ENCODE measurements at regions not wholly inside any gene's neighbourhood (a gene's known extent, or its start where the extent isn't known, plus 50 kb on each side); places are given as distances from the start of the nearest gene placed in this dataset.

GRCh38 chr6:102356170-102356569 lies 962.7 kb downstream of the GRIK2 start:
- TF ChIP-seq EZH2 (IDR thresholded peaks at IDR 0.05; ENCODE audit: low read length, unreplicated experiment) (no peak), CTCF (conservative IDR thresholded peaks at IDR 0.05; ENCODE audit: low read depth, low read length) (no peak)

Measured in PC-3 (cell line).